ENCODE measurements at regions not wholly inside any gene's neighbourhood (a gene's known extent, or its start where the extent isn't known, plus 50 kb on each side); places are given as distances from the start of the nearest gene placed in this dataset.
"Not testable (repeated sequence)": the region's sequence is repeated elsewhere in the genome, so short reads cannot be mapped to it uniquely, and the experiment has no call there.

DNA sequence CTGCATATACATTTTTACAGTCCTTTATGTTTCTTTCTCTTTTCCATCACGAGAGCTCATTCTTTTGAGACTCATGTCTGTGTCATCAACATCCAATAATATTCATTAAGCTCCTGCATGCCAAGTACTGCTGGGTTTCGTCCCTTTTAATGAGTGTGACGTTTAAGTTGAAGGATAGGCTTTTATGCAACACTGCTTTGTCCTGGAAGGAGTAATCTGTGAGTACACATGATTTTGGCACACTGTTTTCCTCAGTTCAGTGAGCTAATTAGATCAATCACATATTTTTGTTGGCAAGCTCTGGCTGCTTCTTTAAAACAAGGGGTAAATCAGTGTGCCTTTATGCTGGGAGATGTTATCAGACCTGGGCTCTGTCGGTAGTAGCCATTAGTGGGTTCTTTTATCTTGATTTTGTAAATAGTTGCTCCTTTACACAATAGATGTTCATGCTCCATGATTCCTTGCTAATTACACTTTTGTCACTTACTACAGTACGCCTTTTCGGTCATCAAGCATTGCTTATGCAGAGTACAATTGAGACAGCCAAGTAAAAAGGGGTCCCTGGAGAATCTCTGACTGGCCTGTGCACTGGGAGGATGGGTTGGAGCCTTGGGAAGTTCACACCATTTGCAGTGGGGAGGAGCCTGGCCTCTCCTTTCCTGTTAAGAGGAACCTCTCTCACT lies 132.6 kb downstream of the FHIP1A start:
- Histone ChIP-seq H3K27ac (ENCODE audit: low read depth, low read length) (no peak overlapping the region), H4K20me1 (ENCODE audit: control insufficient read depth, insufficient read depth, low read depth, low read length) (no peaks in the 10 kb centered on the region), H3F3A (ENCODE audit: control insufficient read depth, insufficient read depth) (no peaks in the 10 kb centered on the region), H3K4me2 (ENCODE audit: low read length) (no peak overlapping the region), H3K4me1 (ENCODE audit: control insufficient read depth, low read length) (no peaks in the 10 kb centered on the region), H3K4me3 (ENCODE audit: low read length) (no peak overlapping the region), H3K9me2 (replicated peaks; ENCODE audit: control insufficient read depth, low read length) (no peaks in the 10 kb centered on the region), H3K79me2 (ENCODE audit: control insufficient read depth, low read length) (no peaks in the 10 kb centered on the region), H3K27me3 (ENCODE audit: control insufficient read depth, low read length) (no peaks in the 10 kb centered on the region), H3K9me3 (ENCODE audit: control insufficient read depth, insufficient read depth, low read length) (no peaks in the 10 kb centered on the region), H3K36me3 (ENCODE audit: control insufficient read depth, low read length) (no peaks in the 10 kb centered on the region)
- no peak for TF ChIP-seq EZH2phosphoT487 (IDR thresholded peaks at IDR 0.05; ENCODE audit: borderline replicate concordance, low read length)
- TF ChIP-seq, protein P1, sequence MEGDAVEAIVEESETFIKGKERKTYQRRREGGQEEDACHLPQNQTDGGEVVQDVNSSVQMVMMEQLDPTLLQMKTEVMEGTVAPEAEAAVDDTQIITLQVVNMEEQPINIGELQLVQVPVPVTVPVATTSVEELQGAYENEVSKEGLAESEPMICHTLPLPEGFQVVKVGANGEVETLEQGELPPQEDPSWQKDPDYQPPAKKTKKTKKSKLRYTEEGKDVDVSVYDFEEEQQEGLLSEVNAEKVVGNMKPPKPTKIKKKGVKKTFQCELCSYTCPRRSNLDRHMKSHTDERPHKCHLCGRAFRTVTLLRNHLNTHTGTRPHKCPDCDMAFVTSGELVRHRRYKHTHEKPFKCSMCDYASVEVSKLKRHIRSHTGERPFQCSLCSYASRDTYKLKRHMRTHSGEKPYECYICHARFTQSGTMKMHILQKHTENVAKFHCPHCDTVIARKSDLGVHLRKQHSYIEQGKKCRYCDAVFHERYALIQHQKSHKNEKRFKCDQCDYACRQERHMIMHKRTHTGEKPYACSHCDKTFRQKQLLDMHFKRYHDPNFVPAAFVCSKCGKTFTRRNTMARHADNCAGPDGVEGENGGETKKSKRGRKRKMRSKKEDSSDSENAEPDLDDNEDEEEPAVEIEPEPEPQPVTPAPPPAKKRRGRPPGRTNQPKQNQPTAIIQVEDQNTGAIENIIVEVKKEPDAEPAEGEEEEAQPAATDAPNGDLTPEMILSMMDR (IDR thresholded peaks at IDR 0.05; ENCODE audit: low read depth, low read length, poor library complexity, severe bottlenecking) = no peak

- TF ChIP-seq EZH2phosphoT487 (IDR thresholded peaks at IDR 0.05; ENCODE audit: borderline replicate concordance, low read length) = no peak
- TF ChIP-seq, protein P1 (IDR thresholded peaks at IDR 0.05; ENCODE audit: low read depth, low read length, poor library complexity, severe bottlenecking) = no peak
- Histone ChIP-seq H4K20me1 (ENCODE audit: control insufficient read depth, insufficient read depth, low read depth, low read length) (no peaks in the 10 kb centered on the region), H3F3A (ENCODE audit: control insufficient read depth, insufficient read depth) (no peaks in the 10 kb centered on the region), H3K4me3 (ENCODE audit: low read length) (no peak overlapping the region), H3K27ac (ENCODE audit: low read depth, low read length) (no peak overlapping the region), H3K27me3 (ENCODE audit: control insufficient read depth, low read length) (no peaks in the 10 kb centered on the region), H3K79me2 (ENCODE audit: control insufficient read depth, low read length) (no peaks in the 10 kb centered on the region), H3K4me1 (ENCODE audit: control insufficient read depth, low read length) (no peaks in the 10 kb centered on the region), H3K36me3 (ENCODE audit: control insufficient read depth, low read length) (no peaks in the 10 kb centered on the region), H3K4me2 (ENCODE audit: low read length) (no peak overlapping the region), H3K9me2 (replicated peaks; ENCODE audit: control insufficient read depth, low read length) (no peaks in the 10 kb centered on the region), H3K9me3 (ENCODE audit: control insufficient read depth, insufficient read depth, low read length) (no peaks in the 10 kb centered on the region)
These were observed 139.7 kb downstream of the FHIP1A start for GRCh38 chr4:151548708-151549107.

DNA sequence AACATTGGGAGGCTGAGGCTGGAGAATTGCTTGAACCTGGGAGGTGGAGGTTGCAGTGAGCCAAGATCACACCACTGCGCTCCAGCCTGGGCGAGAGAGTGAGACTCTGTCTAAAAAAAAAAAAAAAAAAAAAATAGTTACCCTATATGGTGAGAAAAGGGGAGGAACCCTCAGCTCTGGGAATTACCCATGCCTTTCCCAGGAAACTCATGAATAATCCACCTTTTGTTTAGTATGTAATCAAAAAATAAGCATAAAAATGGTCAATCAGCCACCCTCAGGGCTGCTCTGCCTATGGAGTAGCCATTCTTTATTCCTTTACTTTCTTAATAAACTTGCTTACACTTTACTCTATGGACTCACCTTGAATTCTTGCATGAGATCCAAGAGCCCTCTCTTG lies 140.4 kb downstream of the FHIP1A start:
- H3K4me1 ChIP-seq (ENCODE audit: control insufficient read depth, low read length); H4K20me1 ChIP-seq (ENCODE audit: control insufficient read depth, insufficient read depth, low read depth, low read length); H3K9me2 ChIP-seq (replicated peaks; ENCODE audit: control insufficient read depth, low read length); H3K36me3 ChIP-seq (ENCODE audit: control insufficient read depth, low read length); H3K4me2 ChIP-seq (ENCODE audit: low read length); H3K4me3 ChIP-seq (ENCODE audit: low read length); H3K79me2 ChIP-seq (ENCODE audit: control insufficient read depth, low read length); H3K27ac ChIP-seq (ENCODE audit: low read depth, low read length); H3F3A ChIP-seq (ENCODE audit: control insufficient read depth, insufficient read depth); H3K27me3 ChIP-seq (ENCODE audit: control insufficient read depth, low read length); H3K9me3 ChIP-seq (ENCODE audit: control insufficient read depth, insufficient read depth, low read length): not testable (repeated sequence)

DNA sequence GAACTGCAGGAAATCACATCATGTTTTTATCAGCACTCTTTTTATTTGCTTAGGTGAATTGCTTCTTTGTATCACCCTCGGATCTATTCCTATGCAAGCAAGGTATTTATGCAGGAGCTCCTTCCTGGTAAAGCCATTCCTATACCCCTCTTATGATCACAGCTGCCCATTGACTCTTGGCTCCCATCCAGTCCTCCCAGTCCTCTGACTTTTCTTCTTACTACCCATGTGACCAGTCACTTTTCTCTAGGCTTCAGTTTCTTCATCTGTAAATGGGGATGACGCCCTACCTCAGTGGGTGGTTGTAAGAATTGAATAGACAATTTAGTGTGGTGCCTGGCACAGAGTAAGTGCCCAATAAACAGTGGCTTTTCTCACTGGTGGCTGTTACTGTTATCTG lies 144.9 kb downstream of the FHIP1A start:
- Histone ChIP-seq H4K20me1 (ENCODE audit: control insufficient read depth, insufficient read depth, low read depth, low read length) (no peaks in the 10 kb centered on the region), H3K9me2 (replicated peaks; ENCODE audit: control insufficient read depth, low read length) (no peaks in the 10 kb centered on the region), H3K27ac (ENCODE audit: low read depth, low read length) (no peak overlapping the region), H3F3A (ENCODE audit: control insufficient read depth, insufficient read depth) (no peaks in the 10 kb centered on the region), H3K9me3 (ENCODE audit: control insufficient read depth, insufficient read depth, low read length) (no peaks in the 10 kb centered on the region), H3K27me3 (ENCODE audit: control insufficient read depth, low read length) (no peaks in the 10 kb centered on the region), H3K79me2 (ENCODE audit: control insufficient read depth, low read length) (no peaks in the 10 kb centered on the region), H3K4me3 (ENCODE audit: low read length) (no peak overlapping the region), H3K4me1 (ENCODE audit: control insufficient read depth, low read length) (no peaks in the 10 kb centered on the region), H3K36me3 (ENCODE audit: control insufficient read depth, low read length) (no peaks in the 10 kb centered on the region), H3K4me2 (ENCODE audit: low read length) (no peak overlapping the region)
- TF ChIP-seq, protein P1 (IDR thresholded peaks at IDR 0.05; ENCODE audit: low read depth, low read length, poor library complexity, severe bottlenecking) = no peak
- TF ChIP-seq EZH2phosphoT487 (IDR thresholded peaks at IDR 0.05; ENCODE audit: borderline replicate concordance, low read length) = no peak
